ENCODE measurements at regions not wholly inside any gene's neighbourhood (a gene's known extent, or its start where the extent isn't known, plus 50 kb on each side); places are given as distances from the start of the nearest gene placed in this dataset.
"Not testable (repeated sequence)": the region's sequence is repeated elsewhere in the genome, so short reads cannot be mapped to it uniquely, and the experiment has no call there.

GRCh38 chr2:8424997-8425900 lies 256.6 kb upstream of the ID2 start:
- DNase-seq (ENCODE audit: low read depth in 2 of 2, low spot score in 1 of 2): peak in 1 of 2 donors; percentile 29

DNA sequence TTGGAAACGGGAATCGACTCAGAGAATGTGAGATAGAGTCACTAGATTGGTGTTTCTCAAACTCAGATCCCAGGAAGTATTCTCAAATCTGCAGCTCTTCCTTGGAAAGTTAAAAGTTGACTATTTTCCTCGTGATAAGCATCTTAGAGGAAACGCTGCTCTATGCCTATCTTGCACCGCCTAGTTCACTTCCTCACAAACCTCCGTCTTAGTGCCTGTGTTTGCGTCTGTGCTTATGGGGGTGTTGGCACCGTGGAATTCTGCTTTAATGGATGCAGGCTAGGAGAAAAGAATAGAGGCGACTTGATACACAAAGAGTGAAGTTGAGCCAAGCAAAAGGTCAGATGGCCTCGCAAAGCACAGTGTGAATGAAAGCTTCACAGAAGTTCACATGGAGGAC lies 255.3 kb upstream of the ID2 start:
- DNase-seq (ENCODE audit: low read depth in 2 of 2, low spot score in 1 of 2): no peak

DNA sequence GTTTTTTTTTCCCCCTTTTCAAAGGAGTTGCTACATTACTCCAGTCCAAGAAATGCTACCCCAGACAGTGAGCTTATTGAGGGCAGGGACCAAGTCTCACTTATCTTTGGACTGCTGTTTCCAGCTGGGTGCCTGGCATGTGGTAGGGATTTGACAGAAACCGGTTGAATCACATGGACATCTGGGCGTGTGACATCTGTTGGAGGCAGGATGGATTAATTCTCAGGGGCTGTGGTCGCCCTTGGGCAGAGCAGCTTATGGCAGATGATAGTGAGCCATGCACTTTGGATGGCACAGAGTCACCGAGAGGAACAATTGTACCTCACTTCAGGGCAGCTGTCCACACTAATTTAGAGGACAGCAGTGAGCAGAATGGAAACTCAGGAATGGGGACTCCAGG lies 254.6 kb upstream of the ID2 start:
- no peak for DNase-seq (ENCODE audit: low read depth in 2 of 2, low spot score in 1 of 2)

DNA sequence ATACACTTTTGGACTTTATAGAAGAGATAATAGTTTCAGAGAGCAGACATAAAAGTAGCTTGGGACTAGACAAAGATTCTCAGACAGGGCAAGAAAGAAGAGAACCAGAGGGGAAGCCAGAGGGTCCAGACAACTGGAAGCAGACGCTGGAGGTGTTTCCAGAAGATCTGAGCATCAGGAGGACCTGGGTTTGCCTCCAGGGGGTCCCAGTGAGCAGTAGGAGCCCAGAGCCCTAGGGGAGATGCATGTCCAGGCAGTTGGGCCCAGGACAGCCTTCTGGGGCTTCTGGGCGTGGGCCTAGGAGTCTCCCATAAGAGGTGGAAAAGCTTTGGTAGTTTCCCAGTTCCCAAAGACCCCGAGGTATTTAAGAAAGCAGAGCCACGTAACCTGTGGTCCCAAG lies 251.2 kb upstream of the ID2 start:
- DNase-seq (ENCODE audit: low read depth in 2 of 2, low spot score in 1 of 2): no peak

- DNase-seq (ENCODE audit: low read depth in 2 of 2, low spot score in 1 of 2): no peak
Observed at GRCh38 chr2:8431446-8432125, 250.3 kb upstream of the ID2 start.

- no peak for DNase-seq (ENCODE audit: low read depth in 2 of 2, low spot score in 1 of 2)
Observed at GRCh38 chr2:8432706-8433336, 249.0 kb upstream of the ID2 start.

DNA sequence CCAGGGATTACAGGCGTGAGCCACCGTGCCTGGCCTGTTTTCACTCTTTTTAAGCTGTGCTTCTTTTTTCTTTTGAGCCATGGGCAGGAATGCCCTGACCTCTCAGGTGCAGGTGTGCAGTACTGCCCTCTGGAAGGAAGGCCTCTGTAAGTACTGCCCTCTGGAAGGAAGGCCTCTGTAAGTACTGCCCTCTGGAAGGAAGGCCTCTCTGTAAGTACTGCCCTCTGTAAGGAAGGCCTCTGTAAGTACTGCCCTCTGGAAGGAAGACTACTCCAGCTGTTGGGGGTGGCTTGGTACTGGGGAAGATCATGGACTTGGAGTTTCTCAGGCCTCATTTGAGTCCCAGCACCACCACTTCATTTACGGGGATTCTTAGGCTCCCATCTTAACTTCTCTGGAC lies 248.5 kb upstream of the ID2 start:
- no peak for DNase-seq (ENCODE audit: low read depth in 2 of 2, low spot score in 1 of 2)

GRCh38 chr2:8435608-8436007 lies 246.2 kb upstream of the ID2 start:
- DNase-seq (ENCODE audit: low read depth in 2 of 2, low spot score in 1 of 2): no peak

GRCh38 chr2:8436585-8436984 lies 245.3 kb upstream of the ID2 start:
- no peak for DNase-seq (ENCODE audit: low read depth in 2 of 2, low spot score in 1 of 2)

- DNase-seq (ENCODE audit: low read depth in 2 of 2, low spot score in 1 of 2): no peak
Observed at GRCh38 chr2:8437228-8437948, 244.5 kb upstream of the ID2 start.

GRCh38 chr2:8437949-8438400 lies 243.9 kb upstream of the ID2 start:
- no peak for DNase-seq (ENCODE audit: low read depth in 2 of 2, low spot score in 1 of 2)

DNA sequence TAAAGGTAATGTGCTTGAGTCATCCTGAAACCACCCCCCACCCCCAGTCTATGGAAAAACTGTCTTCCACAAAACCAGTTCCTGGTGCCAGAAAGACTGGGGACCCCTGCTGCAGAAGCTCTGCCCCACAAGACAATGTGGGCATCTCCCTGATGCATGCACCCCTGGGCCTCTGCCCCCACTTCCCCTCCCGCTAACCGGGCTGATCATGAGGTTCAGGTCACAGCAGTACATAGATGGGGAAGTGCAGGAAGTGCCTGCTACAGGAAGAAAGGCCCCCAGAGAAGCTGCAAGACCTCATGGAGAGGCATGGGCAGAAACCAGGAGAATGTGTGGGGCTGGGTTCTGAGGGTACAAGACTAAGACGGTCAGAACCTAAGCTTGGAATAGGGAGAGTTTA lies 243.4 kb upstream of the ID2 start:
- no peak for DNase-seq (ENCODE audit: low read depth in 2 of 2, low spot score in 1 of 2)

- DNase-seq (ENCODE audit: low read depth in 2 of 2, low spot score in 1 of 2): no peak
Observed at GRCh38 chr2:8438996-8439395, 242.9 kb upstream of the ID2 start.

- DNase-seq (ENCODE audit: low read depth in 2 of 2, low spot score in 1 of 2): no peak
Observed at GRCh38 chr2:8440029-8440778, 241.7 kb upstream of the ID2 start.

- DNase-seq (ENCODE audit: low read depth in 2 of 2, low spot score in 1 of 2): no peak
Observed at GRCh38 chr2:8441371-8441770, 240.5 kb upstream of the ID2 start.

- DNase-seq (ENCODE audit: low read depth in 2 of 2, low spot score in 1 of 2): no peak
Observed at GRCh38 chr2:8441986-8442385, 239.9 kb upstream of the ID2 start.

GRCh38 chr2:8442833-8443486 lies 238.9 kb upstream of the ID2 start:
- DNase-seq (ENCODE audit: low read depth in 2 of 2, low spot score in 1 of 2): no peak

GRCh38 chr2:8445580-8445979 lies 236.3 kb upstream of the ID2 start:
- no peak for DNase-seq (ENCODE audit: low read depth in 2 of 2, low spot score in 1 of 2)

GRCh38 chr2:8446751-8447150 lies 235.1 kb upstream of the ID2 start:
- not testable (repeated sequence) for DNase-seq (ENCODE audit: low read depth in 2 of 2, low spot score in 1 of 2)

DNA sequence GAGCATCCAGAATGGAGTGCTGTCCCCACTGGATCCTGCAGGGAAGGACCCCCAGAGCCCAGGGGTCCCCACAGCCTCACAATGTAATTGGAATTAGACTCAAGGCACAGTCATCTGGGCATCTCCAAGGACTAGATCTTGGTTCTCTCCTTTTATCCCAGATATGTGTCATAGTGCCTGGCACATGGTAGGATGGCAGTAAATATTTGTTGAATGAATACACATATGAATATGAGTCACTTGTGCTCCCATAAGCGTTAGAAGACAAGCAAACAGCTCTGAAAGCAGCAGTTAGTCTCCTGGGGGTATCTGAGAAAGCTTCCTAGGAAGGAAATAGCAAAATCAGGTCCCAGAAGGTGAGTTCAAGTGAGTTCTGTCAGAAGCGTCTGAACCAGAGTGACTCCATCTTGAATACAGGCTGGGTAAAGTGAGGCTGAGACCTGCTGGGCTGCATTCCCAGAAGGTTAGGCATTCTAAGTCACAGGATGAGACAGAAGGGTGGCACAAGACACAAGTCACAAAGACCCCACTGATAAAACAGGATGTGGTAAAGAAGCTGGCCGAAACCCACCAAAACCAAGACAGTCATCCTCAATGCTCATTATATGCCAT lies 234.1 kb upstream of the ID2 start:
- no peak for DNase-seq (ENCODE audit: low read depth in 2 of 2, low spot score in 1 of 2)
